HFFc6 (cell line): ENCODE measurements at regions not wholly inside any gene's neighbourhood (a gene's known extent, or its start where the extent isn't known, plus 50 kb on each side); places are given as distances from the start of the nearest gene placed in this dataset.
"Not testable (repeated sequence)": the region's sequence is repeated elsewhere in the genome, so short reads cannot be mapped to it uniquely, and the experiment has no call there.

Experiments
- DNase-seq: peaks from one replicate; pipeline ENCODE4 v3.0.0-alpha.2; 2018
- H3K27ac Mint-ChIP-seq: 2 replicates; pipeline ENCODE4 v1.8.0; 2020; ENCODE audit warnings: mild to moderate bottlenecking, mixed read lengths
- H3K27me3 Mint-ChIP-seq: 2 replicates; pipeline ENCODE4 v1.8.0; 2021; ENCODE audit warnings: mild to moderate bottlenecking, moderate library complexity, mixed read lengths; ENCODE audit not compliant: insufficient read depth
- H3K36me3 Mint-ChIP-seq: 2 replicates; pipeline ENCODE4 v1.8.0; 2021; ENCODE audit warnings: low read depth, mixed read lengths
- H3K4me1 Mint-ChIP-seq: 2 replicates; pipeline ENCODE4 v1.8.0; 2020; ENCODE audit warnings: low read depth, mixed read lengths
- H3K4me3 Mint-ChIP-seq: 2 replicates; pipeline ENCODE4 v1.8.0; 2020; ENCODE audit warnings: mild to moderate bottlenecking, moderate library complexity, mixed read lengths
- H3K9me3 Mint-ChIP-seq: 2 replicates; pipeline ENCODE4 v1.8.0; 2020; ENCODE audit warnings: mild to moderate bottlenecking, mixed read lengths

GRCh38 chr3:195985348-195985920 is 77.1 kb upstream of the TNK2 start:
- H3K9me3 Mint-ChIP-seq, DNase-seq, H3K27me3 Mint-ChIP-seq, H3K4me1 Mint-ChIP-seq, H3K36me3 Mint-ChIP-seq, H3K4me3 Mint-ChIP-seq, H3K27ac Mint-ChIP-seq: not testable (repeated sequence)

GRCh38 chr3:195984392-195985030 is 76.2 kb upstream of the TNK2 start:
- not testable (repeated sequence) for H3K27ac Mint-ChIP-seq, H3K9me3 Mint-ChIP-seq, H3K27me3 Mint-ChIP-seq, H3K36me3 Mint-ChIP-seq, H3K4me1 Mint-ChIP-seq, DNase-seq, H3K4me3 Mint-ChIP-seq

- not testable (repeated sequence) for H3K4me3 Mint-ChIP-seq, H3K27ac Mint-ChIP-seq, H3K27me3 Mint-ChIP-seq, H3K4me1 Mint-ChIP-seq, H3K9me3 Mint-ChIP-seq, DNase-seq, H3K36me3 Mint-ChIP-seq
Observed at GRCh38 chr3:195983880-195984279, 75.5 kb upstream of the TNK2 start.

- not testable (repeated sequence) for H3K27me3 Mint-ChIP-seq, DNase-seq, H3K4me3 Mint-ChIP-seq, H3K9me3 Mint-ChIP-seq, H3K27ac Mint-ChIP-seq, H3K4me1 Mint-ChIP-seq, H3K36me3 Mint-ChIP-seq
Observed at GRCh38 chr3:195982754-195983153, 74.4 kb upstream of the TNK2 start.

GRCh38 chr3:195981778-195982177 is 73.4 kb upstream of the TNK2 start:
- not testable (repeated sequence) for H3K27ac Mint-ChIP-seq, H3K4me3 Mint-ChIP-seq, DNase-seq, H3K9me3 Mint-ChIP-seq, H3K36me3 Mint-ChIP-seq, H3K27me3 Mint-ChIP-seq, H3K4me1 Mint-ChIP-seq

GRCh38 chr3:195979877-195980276 is 71.5 kb upstream of the TNK2 start:
- DNase-seq, H3K4me3 Mint-ChIP-seq, H3K4me1 Mint-ChIP-seq, H3K36me3 Mint-ChIP-seq, H3K9me3 Mint-ChIP-seq, H3K27me3 Mint-ChIP-seq, H3K27ac Mint-ChIP-seq: not testable (repeated sequence)

GRCh38 chr3:195978585-195978984 is 70.2 kb upstream of the TNK2 start:
- not testable (repeated sequence) for DNase-seq, H3K36me3 Mint-ChIP-seq, H3K4me1 Mint-ChIP-seq, H3K27me3 Mint-ChIP-seq, H3K27ac Mint-ChIP-seq, H3K9me3 Mint-ChIP-seq, H3K4me3 Mint-ChIP-seq

- H3K4me3 Mint-ChIP-seq, H3K36me3 Mint-ChIP-seq, DNase-seq, H3K4me1 Mint-ChIP-seq, H3K27ac Mint-ChIP-seq, H3K9me3 Mint-ChIP-seq, H3K27me3 Mint-ChIP-seq: not testable (repeated sequence)
Observed at GRCh38 chr3:195976876-195977275, 68.5 kb upstream of the TNK2 start.

- H3K27me3 Mint-ChIP-seq, H3K27ac Mint-ChIP-seq, DNase-seq, H3K4me3 Mint-ChIP-seq, H3K9me3 Mint-ChIP-seq, H3K36me3 Mint-ChIP-seq, H3K4me1 Mint-ChIP-seq: not testable (repeated sequence)
Observed at GRCh38 chr3:195974281-195974680, 65.9 kb upstream of the TNK2 start.

- not testable (repeated sequence) for H3K27me3 Mint-ChIP-seq, H3K27ac Mint-ChIP-seq, H3K4me3 Mint-ChIP-seq, H3K4me1 Mint-ChIP-seq, H3K9me3 Mint-ChIP-seq, H3K36me3 Mint-ChIP-seq, DNase-seq
Observed at GRCh38 chr3:195970873-195971272, 62.5 kb upstream of the TNK2 start.

- H3K27me3 Mint-ChIP-seq, H3K4me3 Mint-ChIP-seq, H3K4me1 Mint-ChIP-seq, H3K27ac Mint-ChIP-seq, DNase-seq, H3K36me3 Mint-ChIP-seq, H3K9me3 Mint-ChIP-seq: not testable (repeated sequence)
Observed at GRCh38 chr3:195969838-195970776, 61.8 kb upstream of the TNK2 start.

- DNase-seq, H3K27me3 Mint-ChIP-seq, H3K4me3 Mint-ChIP-seq, H3K4me1 Mint-ChIP-seq, H3K9me3 Mint-ChIP-seq, H3K27ac Mint-ChIP-seq: not testable (repeated sequence)
- H3K36me3 Mint-ChIP-seq, result peaks cover 13% of the 10 kb centered on the region
Observed at GRCh38 chr3:195969341-195969740, 61.0 kb upstream of the TNK2 start.

GRCh38 chr3:195968104-195968503 is 59.8 kb upstream of the TNK2 start:
- peaks cover 15% of the 10 kb centered on the region for H3K36me3 Mint-ChIP-seq
- H3K4me1 Mint-ChIP-seq, H3K27ac Mint-ChIP-seq, H3K27me3 Mint-ChIP-seq, H3K9me3 Mint-ChIP-seq, DNase-seq, H3K4me3 Mint-ChIP-seq: not testable (repeated sequence)

GRCh38 chr3:195967387-195967720 is 59.0 kb upstream of the TNK2 start:
- not testable (repeated sequence) for H3K9me3 Mint-ChIP-seq, H3K4me1 Mint-ChIP-seq, H3K4me3 Mint-ChIP-seq, H3K27me3 Mint-ChIP-seq, H3K27ac Mint-ChIP-seq, DNase-seq
- H3K36me3 Mint-ChIP-seq, result peaks cover 23% of the 10 kb centered on the region
